B cell (primary cell): ENCODE measurements at regions not wholly inside any gene's neighbourhood (a gene's known extent, or its start where the extent isn't known, plus 50 kb on each side); places are given as distances from the start of the nearest gene placed in this dataset.

Experiments used
- ATAC-seq: fragments of 200-7000 bp; cut with Tn5 transposase; one replicate; pipeline ENCODE4 v1.10.0; 2021; ENCODE audit warnings: low read depth, mild to moderate bottlenecking, moderate number of reproducible peaks, moderate library complexity
- CTCF ChIA-PET: fragments of 350-600 bp; sonication (Branson Sonifier 250); formaldehyde crosslinking; loops from one replicate; lab custom pipeline; 2021; ENCODE audit warnings: antibody characterized with exemption, inconsistent platforms; lab: Charles Lee
- POLR2A ChIA-PET: fragments of 350-600 bp; sonication (Branson Sonifier 250); formaldehyde crosslinking; loops from one replicate; lab custom pipeline; 2021; ENCODE audit warnings: antibody characterized with exemption; lab: Charles Lee
- DNase-seq: peaks from one replicate; pipeline ENCODE4 v3.0.0; 2013
- H2AFZ ChIP-seq: 2 replicates; pipeline ENCODE4 v1.6.1; 2012; ENCODE audit warnings: mild to moderate bottlenecking, low read depth, low read length; ENCODE audit not compliant: insufficient read depth, poor library complexity, severe bottlenecking
- H3K27ac ChIP-seq, 2 donors: 1 replicate in 1 of 2; 2 replicates in 1 of 2; pipeline ENCODE4 v1.5.1; 2012 to 2013; ENCODE audit warnings: low read length in 2 of 2, mild to moderate bottlenecking in 2 of 2, moderate library complexity in 1 of 2
- H3K27me3 ChIP-seq, 4 experiments: fragments of 200-600 bp in 1 of 4; sonication (generic) in 1 of 4; replicated peaks in 1 of 4; 1 replicate in 2 of 4; 2 replicates in 2 of 4; pipeline versions ENCODE4 v1.6.1 to v1.7.0; 2013 to 2016; ENCODE audit warnings: low read length in 3 of 4, mild to moderate bottlenecking in 2 of 4, mixed read lengths in 1 of 4, moderate library complexity in 1 of 4; ENCODE audit not compliant: insufficient read depth in 4 of 4, control insufficient read depth in 3 of 4; ENCODE audit errors: control extremely low read depth in 1 of 4
- H3K36me3 ChIP-seq, 2 experiments: replicated peaks in 1 of 2; 1 replicate in 1 of 2; 2 replicates in 1 of 2; pipeline versions ENCODE4 v1.6.1 to v1.7.1; 2013; ENCODE audit warnings: low read length in 1 of 2; ENCODE audit not compliant: insufficient read depth in 2 of 2, control insufficient read depth in 1 of 2; ENCODE audit errors: control extremely low read depth in 1 of 2, extremely low read depth in 1 of 2
- H3K4me1 ChIP-seq, 2 donors: fragments of 200-600 bp in 1 of 2; sonication (generic) in 1 of 2; 1 replicate in 1 of 2; 2 replicates in 1 of 2; pipeline versions ENCODE4 v1.5.1 to v1.6.1; 2013 to 2017; ENCODE audit warnings: low read length in 2 of 2; ENCODE audit not compliant: control insufficient read depth in 2 of 2, insufficient read depth in 2 of 2
- H3K4me2 ChIP-seq: replicated peaks from 2 replicates; pipeline ENCODE3; 2012; ENCODE audit warnings: mild to moderate bottlenecking, low read depth, low read length; ENCODE audit not compliant: poor library complexity, severe bottlenecking
- H3K4me3 ChIP-seq, 5 experiments: fragments of 200-600 bp in 1 of 5; sonication (generic) in 1 of 5; 1 replicate in 3 of 5; 2 replicates in 2 of 5; pipeline versions ENCODE4 v1.5.1 to v1.7.0; 2011 to 2016; ENCODE audit warnings: low read length in 4 of 5, mild to moderate bottlenecking in 4 of 5, low read depth in 2 of 5, control low read depth in 1 of 5, moderate library complexity in 1 of 5; ENCODE audit not compliant: insufficient read depth in 1 of 5; ENCODE audit errors: control extremely low read depth in 1 of 5, extremely low read depth in 1 of 5
- H3K79me2 ChIP-seq: fragments of 200-600 bp; sonication (generic); one replicate; pipeline ENCODE4 v1.6.0; 2016; ENCODE audit warnings: low read length; ENCODE audit not compliant: control insufficient read depth, insufficient read depth
- H3K9ac ChIP-seq: fragments of 200-600 bp; sonication (generic); 2 replicates; pipeline ENCODE4 v1.6.1; 2017; ENCODE audit warnings: mild to moderate bottlenecking, low read length, moderate library complexity
- H3K9me3 ChIP-seq, 3 donors: one replicate each; pipeline versions ENCODE4 v1.6.1 to v1.7.1; 2013; ENCODE audit warnings: low read length in 2 of 3; ENCODE audit not compliant: control insufficient read depth in 2 of 3, insufficient read depth in 1 of 3; ENCODE audit errors: control extremely low read depth in 1 of 3
- H4K20me1 ChIP-seq: 2 replicates; pipeline ENCODE4 v1.6.0; 2012; ENCODE audit warnings: mild to moderate bottlenecking, low read length; ENCODE audit not compliant: insufficient read depth, control insufficient read depth, poor library complexity, severe bottlenecking
- H3K27ac Mint-ChIP-seq: one replicate; pipeline ENCODE4 v1.8.0; 2021; ENCODE audit warnings: mixed read lengths
- H3K27me3 Mint-ChIP-seq: one replicate; pipeline ENCODE4 v1.8.0; 2021; ENCODE audit warnings: mixed read lengths
- H3K4me1 Mint-ChIP-seq: one replicate; pipeline ENCODE4 v1.8.0; 2021; ENCODE audit warnings: mixed read lengths
- H3K4me3 Mint-ChIP-seq: one replicate; pipeline ENCODE4 v1.8.0; 2021; ENCODE audit warnings: mixed read lengths
- H3K9me3 Mint-ChIP-seq: one replicate; pipeline ENCODE4 v1.8.0; 2022; ENCODE audit warnings: mixed read lengths; ENCODE audit not compliant: insufficient read depth
- CTCF ChIP-seq: fragments of 200-600 bp; IDR thresholded peaks from one replicate; pipeline ENCODE4 v1.8.0; 2022; ENCODE audit warnings: antibody characterized with exemption, mild to moderate bottlenecking
- EZH2 ChIP-seq: IDR thresholded peaks from 2 replicates; pipeline ENCODE4 v1.6.1; 2012; ENCODE audit warnings: borderline replicate concordance, low read depth, mild to moderate bottlenecking, moderate library complexity, low read length; ENCODE audit not compliant: insufficient read depth, poor library complexity, severe bottlenecking
- WGBS: methylation state at CpG from one replicate; pipeline ENCODE4 v1.1.5; 2013; ENCODE audit warnings: missing lambda C conversion rate; ENCODE audit not compliant: insufficient coverage; 5-methylcytosine and 5-hydroxymethylcytosine counted together
- intact Hi-C: fragments of 100-400 bp; cut with micrococcal nuclease; formaldehyde crosslinking; loops from one replicate; pipeline ENCODE4 v1.10.0; 2022

- Histone ChIP-seq H3K27ac (no peak overlapping the region), H4K20me1 (no peaks in the 10 kb centered on the region), H3K36me3 (no peaks in the 10 kb centered on the region), H3K4me2 (no peak overlapping the region), H3K4me3 (no peak overlapping the region), H2AFZ (no peak overlapping the region), H3K9ac (no peak overlapping the region), H3K79me2 (no peaks in the 10 kb centered on the region), H3K4me1 (no peaks in the 10 kb centered on the region), H3K9me3 (no peaks in the 10 kb centered on the region), H3K27me3 (no peaks in the 10 kb centered on the region)
- DNase-seq (no peak), ATAC-seq (no peak)
- Mint-ChIP-seq H3K4me1 (no peaks in the 10 kb centered on the region), H3K4me3 (no peak overlapping the region), H3K27ac (no peak overlapping the region), H3K27me3 (no peaks in the 10 kb centered on the region), H3K9me3 (peaks cover 3% of the 10 kb centered on the region)
- intact Hi-C loops: no loop called here
- POLR2A ChIA-PET: no interaction called here
- CTCF ChIA-PET: no interaction called here
- no CpG with 5 or more reads among the region's 2 CpGs for WGBS
- no peak for TF ChIP-seq CTCF
- TF ChIP-seq EZH2: no peak
Measured at GRCh38 chr13:37365496-37365895, 233.1 kb downstream of the POSTN start.

- no peak overlapping the region for H2AFZ ChIP-seq
- intact Hi-C loops: no loop called here
- TF ChIP-seq EZH2 (no peak), CTCF (no peak)
- no CpG with 5 or more reads among the region's 2 CpGs for WGBS
- H3K9me3 Mint-ChIP-seq: peaks cover 3% of the 10 kb centered on the region
- H3K27ac Mint-ChIP-seq: no peak overlapping the region
- H3K27ac ChIP-seq: no peak overlapping the region
- no peaks in the 10 kb centered on the region for H3K4me1 Mint-ChIP-seq
- no peaks in the 10 kb centered on the region for H3K27me3 Mint-ChIP-seq
- no peaks in the 10 kb centered on the region for H3K79me2 ChIP-seq
- ChIA-PET POLR2A (no interaction called here), CTCF (no interaction called here)
- no peak overlapping the region for H3K9ac ChIP-seq
- no peaks in the 10 kb centered on the region for H4K20me1 ChIP-seq
- H3K4me3 Mint-ChIP-seq: no peak overlapping the region
- no peaks in the 10 kb centered on the region for H3K9me3 ChIP-seq
- H3K4me1 ChIP-seq: no peaks in the 10 kb centered on the region
- ATAC-seq (no peak), DNase-seq (no peak)
- no peaks in the 10 kb centered on the region for H3K36me3 ChIP-seq
- no peaks in the 10 kb centered on the region for H3K27me3 ChIP-seq
- no peak overlapping the region for H3K4me3 ChIP-seq
- no peak overlapping the region for H3K4me2 ChIP-seq
Measured at GRCh38 chr13:37364956-37365355, 233.6 kb downstream of the POSTN start.
